ENCODE measurements at regions not wholly inside any gene's neighbourhood (a gene's known extent, or its start where the extent isn't known, plus 50 kb on each side); places are given as distances from the start of the nearest gene placed in this dataset.

GRCh38 chr15:95902606-95903005 is 427.9 kb upstream of the NR2F2 start (continued):
- TF ChIP-seq PATZ1 (CRISPR knock-in tag; IDR thresholded peaks at IDR 0.05; ENCODE audit: borderline replicate concordance) (no peak), CSDC2 (CRISPR knock-in tag; IDR thresholded peaks at IDR 0.05) (no peak), CREB5 (CRISPR knock-in tag; IDR thresholded peaks at IDR 0.05; ENCODE audit: low read depth) (no peak), SNAI2 (CRISPR knock-in tag; IDR thresholded peaks at IDR 0.05) (no peak)

GRCh38 chr15:95903352-95903751 is 427.1 kb upstream of the NR2F2 start:
- TF ChIP-seq TOX (CRISPR knock-in tag; IDR thresholded peaks at IDR 0.05; ENCODE audit: borderline replicate concordance), result no peak
- TF ChIP-seq PPARA (CRISPR knock-in tag; IDR thresholded peaks at IDR 0.05; ENCODE audit: borderline replicate concordance), result no peak
- no peak for TF ChIP-seq ZNF70 (CRISPR knock-in tag; IDR thresholded peaks at IDR 0.05)
- no peak for TF ChIP-seq BACH2 (CRISPR knock-in tag; IDR thresholded peaks at IDR 0.05; ENCODE audit: borderline replicate concordance)
- no peak for TF ChIP-seq CREB5 (CRISPR knock-in tag; IDR thresholded peaks at IDR 0.05; ENCODE audit: low read depth)
- no peak for TF ChIP-seq CSDC2 (CRISPR knock-in tag; IDR thresholded peaks at IDR 0.05)
- ATAC-seq, result no peak

- ATAC-seq, result no peak
- TF ChIP-seq CREB5 (CRISPR knock-in tag; IDR thresholded peaks at IDR 0.05; ENCODE audit: low read depth), result no peak
- TF ChIP-seq BACH2 (CRISPR knock-in tag; IDR thresholded peaks at IDR 0.05; ENCODE audit: borderline replicate concordance), result no peak
- no peak for TF ChIP-seq ISL1 (CRISPR knock-in tag; IDR thresholded peaks at IDR 0.05)
- TF ChIP-seq ZNF565 (CRISPR knock-in tag; conservative IDR thresholded peaks at IDR 0.05; ENCODE audit: low read depth), result no peak
- TF ChIP-seq CSDC2 (CRISPR knock-in tag; IDR thresholded peaks at IDR 0.05), result no peak
- no peak for TF ChIP-seq ZNF8 (CRISPR knock-in tag; IDR thresholded peaks at IDR 0.05)
- TF ChIP-seq POU6F1 (CRISPR knock-in tag; IDR thresholded peaks at IDR 0.05; ENCODE audit: borderline replicate concordance, low read depth), result no peak
- TF ChIP-seq TCF4 (CRISPR knock-in tag; IDR thresholded peaks at IDR 0.05; ENCODE audit: borderline replicate concordance), result no peak
- TF ChIP-seq CSRNP3 (CRISPR knock-in tag; IDR thresholded peaks at IDR 0.05), result no peak
- no peak for TF ChIP-seq SNAI2 (CRISPR knock-in tag; IDR thresholded peaks at IDR 0.05)
- TF ChIP-seq ZNF70 (CRISPR knock-in tag; IDR thresholded peaks at IDR 0.05), result no peak
- no peak for TF ChIP-seq ZFP3 (CRISPR knock-in tag; IDR thresholded peaks at IDR 0.05)
- TF ChIP-seq RARB (CRISPR knock-in tag; IDR thresholded peaks at IDR 0.05), result no peak
- TF ChIP-seq TSHZ2 (CRISPR knock-in tag; IDR thresholded peaks at IDR 0.05), result no peak
- no peak for TF ChIP-seq ZFP30 (CRISPR knock-in tag; IDR thresholded peaks at IDR 0.05)
- no peak for TF ChIP-seq ZC3H10 (CRISPR knock-in tag; IDR thresholded peaks at IDR 0.05)
These were observed 419.8 kb upstream of the NR2F2 start for GRCh38 chr15:95910643-95911212.

All from SK-N-SH treated with all-trans-retinoic acid at 6 μM for 48 hours (cell line).